ENCODE measurements at regions not wholly inside any gene's neighbourhood (a gene's known extent, or its start where the extent isn't known, plus 50 kb on each side); places are given as distances from the start of the nearest gene placed in this dataset.

- TF ChIP-seq CTCF (IDR thresholded peaks at IDR 0.05; ENCODE audit: low read depth, low read length): no peak
- TF ChIP-seq MAX (IDR thresholded peaks at IDR 0.05; ENCODE audit: low read depth, low read length): no peak
Measured at GRCh38 chrX:142043196-142043595, 139.5 kb downstream of the MAGEC1 start.
